ENCODE measurements at regions not wholly inside any gene's neighbourhood (a gene's known extent, or its start where the extent isn't known, plus 50 kb on each side); places are given as distances from the start of the nearest gene placed in this dataset.

GRCh38 chr7:131131012-131131745 is 196.5 kb upstream of the MKLN1 start:
- H3K4me3 ChIP-seq (replicated peaks; ENCODE audit: low read depth, low read length) = no peak overlapping the region
- no peak for DNase-seq (ENCODE audit: low read depth)
- TF ChIP-seq CTCF (IDR thresholded peaks at IDR 0.05; ENCODE audit: low read length, missing control alignments) = no peak

DNA sequence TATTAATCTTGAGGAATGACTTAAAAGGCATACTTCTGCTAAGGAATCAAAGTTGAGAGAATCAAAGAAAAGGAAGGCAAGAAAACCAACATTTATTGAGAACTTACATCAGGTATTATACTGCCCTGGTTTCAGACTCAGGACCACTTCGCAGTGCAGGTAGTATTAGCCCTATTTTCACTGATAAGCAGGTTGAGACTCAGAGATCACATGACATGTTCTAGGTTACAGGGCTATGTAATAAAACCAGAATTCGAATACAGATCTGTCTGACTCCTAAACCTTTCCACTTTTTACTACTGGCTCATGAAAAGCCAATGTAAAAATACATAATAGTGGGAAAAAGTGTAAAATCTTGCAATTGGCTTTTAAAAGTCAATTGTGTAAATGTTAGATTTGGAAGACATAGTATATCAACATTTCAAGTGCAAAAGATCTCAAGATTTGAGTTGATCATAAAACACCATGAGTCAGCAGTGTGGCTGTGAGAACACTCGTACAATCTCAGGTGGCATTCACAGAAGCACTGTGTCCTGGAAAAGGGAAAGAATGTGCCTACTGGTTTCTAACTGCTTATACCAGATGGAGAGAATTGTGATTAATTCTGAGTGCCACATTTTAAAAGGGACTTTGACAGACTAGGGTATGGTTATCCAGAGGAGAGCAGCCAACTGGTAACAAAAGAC is 195.8 kb upstream of the MKLN1 start:
- DNase-seq (ENCODE audit: low read depth) = no peak
- no peak overlapping the region for H3K4me3 ChIP-seq (replicated peaks; ENCODE audit: low read depth, low read length)
- TF ChIP-seq CTCF (IDR thresholded peaks at IDR 0.05; ENCODE audit: low read length, missing control alignments) = no peak

DNA sequence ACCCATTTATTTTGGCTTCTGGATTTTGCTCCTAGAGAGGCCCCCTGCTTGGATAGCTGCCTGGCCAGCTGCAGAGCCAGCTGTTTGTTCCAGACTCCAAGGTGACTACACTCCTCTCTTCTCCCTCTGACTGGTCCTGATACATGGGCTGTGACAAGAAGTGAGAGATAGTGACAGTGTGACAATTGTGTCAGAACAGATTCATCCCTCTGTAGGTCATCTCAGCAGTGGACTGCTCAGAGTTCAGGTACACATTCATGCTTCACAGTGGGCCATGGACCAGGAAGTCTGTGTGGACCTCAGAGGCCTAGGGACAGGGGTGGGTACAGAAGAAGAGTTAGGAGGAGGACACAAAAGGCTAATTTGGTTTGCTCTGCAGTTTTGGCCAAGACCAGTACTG is 188.2 kb upstream of the MKLN1 start:
- no peak for DNase-seq (ENCODE audit: low read depth)
- H3K4me3 ChIP-seq (replicated peaks; ENCODE audit: low read depth, low read length) = no peak overlapping the region
- no peak for TF ChIP-seq CTCF (IDR thresholded peaks at IDR 0.05; ENCODE audit: low read length, missing control alignments)

GRCh38 chr7:131141443-131141967 is 186.2 kb upstream of the MKLN1 start:
- no peak for TF ChIP-seq CTCF (IDR thresholded peaks at IDR 0.05; ENCODE audit: low read length, missing control alignments)
- no peak for DNase-seq (ENCODE audit: low read depth)
- no peak overlapping the region for H3K4me3 ChIP-seq (replicated peaks; ENCODE audit: low read depth, low read length)

GRCh38 chr7:131143869-131144268 is 183.8 kb upstream of the MKLN1 start:
- DNase-seq (ENCODE audit: low read depth) = no peak
- TF ChIP-seq CTCF (IDR thresholded peaks at IDR 0.05; ENCODE audit: low read length, missing control alignments) = no peak
- no peak overlapping the region for H3K4me3 ChIP-seq (replicated peaks; ENCODE audit: low read depth, low read length)

DNA sequence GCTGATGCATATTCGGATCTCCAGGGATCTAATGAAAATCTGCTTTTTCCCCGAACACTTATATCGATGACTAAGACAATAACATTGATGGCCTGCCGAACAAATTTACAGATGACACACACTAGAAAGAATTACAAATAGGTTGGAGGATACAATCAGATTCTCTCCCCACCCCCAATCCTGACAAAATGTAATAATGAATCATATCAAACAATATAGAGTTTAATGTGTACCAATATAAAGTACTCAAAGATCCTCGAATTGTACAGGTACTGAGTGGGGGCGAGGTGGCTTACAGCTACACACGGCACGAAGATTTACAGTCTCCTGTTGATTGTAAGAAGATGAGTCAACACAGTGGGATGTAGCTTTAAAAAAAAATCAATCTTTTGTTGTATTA is 182.7 kb upstream of the MKLN1 start:
- TF ChIP-seq CTCF (IDR thresholded peaks at IDR 0.05; ENCODE audit: low read length, missing control alignments) = no peak
- H3K4me3 ChIP-seq (replicated peaks; ENCODE audit: low read depth, low read length) = no peak overlapping the region
- no peak for DNase-seq (ENCODE audit: low read depth)

Data from fibroblast of pulmonary artery (primary cell).